GM18511 (cell line): ENCODE measurements at regions not wholly inside any gene's neighbourhood (a gene's known extent, or its start where the extent isn't known, plus 50 kb on each side); places are given as distances from the start of the nearest gene placed in this dataset.

ENCODE experiments used
- ATAC-seq: cut with Tn5 transposase; IDR thresholded peaks from one replicate; pipeline ENCODE4 v1.9.1; 2021; ENCODE audit warnings: mild to moderate bottlenecking, moderate library complexity; ENCODE audit not compliant: unreplicated experiment

DNA sequence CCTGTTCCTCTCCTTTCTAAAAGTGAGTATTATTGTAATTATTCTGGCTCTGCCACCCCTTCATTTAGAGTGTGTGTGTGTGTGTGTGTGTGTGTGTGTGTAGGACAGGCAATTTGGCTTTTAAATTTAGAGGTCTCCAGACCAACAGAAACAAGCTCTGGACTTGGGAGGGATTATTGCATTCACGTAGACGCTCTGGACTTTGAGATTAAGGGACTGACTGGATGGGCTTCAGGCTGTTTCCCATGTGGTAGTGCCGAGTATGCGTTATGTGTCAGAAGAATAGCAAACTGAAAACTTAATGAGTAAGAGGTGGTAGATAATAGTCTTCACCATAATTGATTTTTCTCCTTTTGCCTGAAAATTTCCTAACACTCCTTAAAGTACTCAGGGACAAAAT lies 281.9 kb downstream of the USP25 start:
- no peak for ATAC-seq

DNA sequence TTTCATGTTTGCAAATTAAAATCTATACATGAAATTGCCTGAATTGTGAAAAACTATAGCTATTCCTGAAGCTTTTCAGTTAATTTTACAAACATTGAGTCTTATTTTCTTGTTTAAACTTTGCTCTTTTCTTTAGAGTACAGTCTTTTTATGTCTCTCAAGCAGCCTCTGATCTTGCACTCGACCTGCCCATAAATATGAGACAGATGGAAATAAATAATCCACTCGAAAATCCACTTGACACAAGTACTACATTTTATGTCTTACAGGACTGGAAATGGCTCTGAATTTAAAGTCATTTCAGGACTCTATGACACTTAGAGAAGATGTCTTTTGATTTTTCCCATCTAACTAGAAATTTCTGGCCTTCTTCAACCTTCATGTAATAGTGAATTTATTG lies 283.8 kb downstream of the USP25 start:
- ATAC-seq: no peak

DNA sequence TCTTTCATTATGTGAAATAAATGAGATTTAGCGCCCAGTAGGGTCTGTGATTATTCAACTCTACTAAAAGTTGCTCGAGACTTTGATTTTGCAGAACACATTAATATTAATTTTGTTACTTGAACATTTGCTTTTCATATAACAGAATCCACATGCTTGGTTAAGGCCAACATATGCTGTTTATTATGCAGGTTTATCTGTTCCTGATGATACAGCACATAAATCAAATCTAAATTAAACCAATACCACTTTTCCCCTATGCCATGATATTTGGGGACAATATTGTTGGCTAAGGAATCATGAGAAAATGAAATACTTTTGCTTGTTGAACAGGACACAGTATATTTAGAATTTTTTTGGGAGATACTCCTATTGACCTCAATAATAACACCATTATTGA lies 291.1 kb downstream of the USP25 start:
- no peak for ATAC-seq

DNA sequence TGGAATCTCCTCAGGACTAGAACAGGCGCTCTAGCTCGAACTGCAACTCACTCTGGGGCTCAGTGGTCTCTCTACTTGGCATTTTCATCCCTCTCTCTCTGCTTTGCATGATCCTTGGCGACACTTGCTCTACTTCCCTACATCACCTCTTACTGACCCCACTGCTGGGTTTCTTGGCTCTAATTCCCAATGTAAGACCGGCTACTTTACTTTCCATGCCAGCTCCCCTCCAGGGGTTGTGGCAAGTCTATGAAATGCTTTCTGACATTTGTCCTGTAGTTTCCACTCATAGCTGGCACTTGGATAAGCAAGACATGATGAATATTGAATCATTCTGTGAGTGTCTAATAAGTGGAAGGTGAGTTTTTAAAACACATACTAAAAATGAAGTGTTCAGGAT lies 292.3 kb downstream of the USP25 start:
- ATAC-seq: no peak

DNA sequence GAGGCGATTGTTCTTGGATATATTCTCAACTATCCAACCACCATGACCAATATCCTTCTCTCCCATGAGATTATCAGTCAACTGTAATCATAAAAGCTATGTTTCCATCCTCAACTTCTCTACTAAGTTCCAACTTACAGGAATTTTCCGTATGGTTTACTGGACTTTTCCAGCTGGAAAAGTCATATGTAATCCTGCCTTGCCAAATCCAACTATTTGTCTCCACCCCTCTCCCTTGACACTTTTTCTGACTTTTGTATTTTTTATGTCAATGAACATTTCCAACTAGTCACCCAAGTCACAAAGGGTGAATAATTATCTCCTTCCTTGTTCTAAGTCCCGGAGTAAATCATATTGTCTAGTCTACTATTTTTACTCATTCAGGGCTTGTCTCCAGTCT lies 293.1 kb downstream of the USP25 start:
- no peak for ATAC-seq

DNA sequence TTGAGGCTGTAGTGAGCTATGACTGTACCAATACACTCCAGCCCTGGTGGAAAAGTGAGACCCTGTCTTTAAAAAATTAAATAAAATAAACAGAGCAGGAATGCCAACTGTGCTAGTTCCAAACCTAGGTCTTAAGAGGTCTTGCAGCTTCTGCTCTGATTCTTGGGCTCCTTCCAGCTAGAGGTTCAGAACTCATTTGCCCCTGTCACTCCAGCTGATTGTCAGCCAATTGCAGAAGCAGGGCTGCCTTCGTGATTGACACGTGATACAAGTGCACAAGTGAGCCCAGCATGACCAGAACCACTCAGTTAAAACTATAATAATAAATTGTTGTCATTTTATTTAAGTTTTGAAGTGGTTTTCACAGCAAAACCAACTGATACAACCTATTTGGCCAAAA lies 298.4 kb downstream of the USP25 start:
- no peak for ATAC-seq

DNA sequence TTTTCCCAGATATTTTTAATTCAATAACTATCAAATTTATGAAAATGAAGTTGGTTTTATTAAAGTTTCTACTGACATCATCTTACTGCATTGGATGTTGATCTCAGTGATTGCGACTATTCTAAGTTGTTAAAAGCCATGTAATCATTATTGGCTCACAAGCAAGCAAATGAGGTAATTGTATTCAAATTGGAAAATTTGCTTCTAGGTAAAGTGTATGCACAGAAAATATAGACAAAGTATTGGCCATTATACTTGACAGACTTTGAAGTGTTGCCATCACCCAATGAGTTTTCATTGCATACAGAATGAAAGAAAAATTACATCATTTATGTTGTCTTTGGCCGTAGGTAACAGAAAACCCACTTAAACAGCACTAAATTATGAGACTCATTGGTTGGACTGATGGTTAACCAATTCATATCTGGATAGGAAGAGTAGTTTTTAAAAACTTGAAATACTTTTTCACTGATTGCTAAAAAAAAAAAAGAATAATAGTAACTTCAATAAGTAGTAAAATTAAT lies 299.2 kb downstream of the USP25 start:
- ATAC-seq: no peak

DNA sequence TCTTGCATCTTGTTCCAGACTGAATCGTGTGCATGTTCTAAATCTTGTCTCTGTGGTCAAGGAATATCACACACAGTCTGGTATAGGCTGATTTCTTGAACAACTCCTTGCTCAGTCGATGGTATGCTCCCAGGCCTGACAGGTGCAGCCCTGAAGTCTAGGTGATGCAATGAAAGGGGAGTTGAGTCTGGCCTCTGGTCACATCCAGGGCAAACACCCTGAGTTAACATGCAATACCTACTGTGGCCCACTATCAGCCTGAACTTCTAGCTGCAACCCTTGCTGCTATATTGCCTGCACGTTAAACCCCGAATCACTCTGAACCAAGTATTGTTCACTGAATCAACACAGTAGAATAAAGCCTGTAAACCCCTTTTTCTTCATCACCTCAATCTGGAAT lies 303.4 kb downstream of the USP25 start:
- ATAC-seq: no peak

DNA sequence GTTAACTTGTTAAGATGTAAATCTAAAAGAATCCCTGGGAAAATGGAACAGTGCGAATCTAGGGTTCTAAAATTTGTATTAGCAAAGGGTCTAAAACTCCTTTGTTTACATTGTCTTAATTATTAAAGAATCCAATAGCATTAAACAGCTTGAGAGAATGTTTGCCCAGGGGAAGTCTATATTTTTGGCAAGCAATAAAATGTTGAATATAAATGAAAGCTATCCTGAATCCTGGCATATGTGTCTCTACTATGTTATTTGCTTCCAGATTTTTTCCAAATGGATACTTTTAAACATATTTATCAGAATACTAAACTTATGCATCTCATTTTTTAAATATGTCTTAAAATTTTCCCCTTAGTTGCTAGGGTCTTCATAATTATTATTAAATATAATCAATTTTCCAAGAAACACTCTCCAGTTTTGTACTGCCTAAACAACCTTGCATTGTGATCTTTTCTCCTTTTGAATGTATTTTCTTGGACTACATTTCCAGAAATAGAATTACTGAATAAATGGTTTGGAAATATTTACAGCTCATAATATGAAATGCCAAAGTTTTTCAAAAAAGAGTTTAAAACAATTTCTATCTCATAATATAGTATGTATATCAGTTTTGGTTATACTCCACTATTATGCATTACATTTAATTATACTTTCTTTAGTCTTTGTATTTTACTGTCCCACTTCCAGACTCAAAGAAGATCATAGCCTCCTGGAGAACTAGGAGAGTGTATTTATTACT lies 304.8 kb downstream of the USP25 start:
- ATAC-seq: no peak

DNA sequence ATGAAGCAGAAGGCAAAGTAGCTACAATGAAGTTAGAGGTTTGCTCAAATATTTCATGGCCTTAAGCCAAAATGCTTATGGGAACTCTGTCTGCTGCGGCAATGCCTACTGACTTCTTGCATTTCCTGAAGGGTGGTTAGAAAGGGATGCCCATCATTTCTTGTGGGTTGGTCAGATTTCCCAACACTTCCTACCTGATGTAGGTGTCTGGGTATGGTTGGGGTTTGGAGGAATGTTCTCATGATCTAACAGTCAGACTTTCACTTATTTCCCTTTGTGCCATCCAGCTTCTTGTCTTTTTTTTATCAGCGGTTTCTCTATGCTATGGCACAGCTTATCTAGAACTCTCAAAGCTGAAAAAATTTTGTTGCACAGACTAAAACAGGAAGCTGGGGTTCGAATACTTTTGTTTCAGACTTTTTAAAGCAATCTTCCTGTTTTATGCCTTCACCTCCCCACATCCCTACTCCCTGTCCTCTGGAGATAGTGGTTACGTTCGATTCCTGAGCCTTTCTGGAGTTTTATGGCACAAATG lies 307.7 kb downstream of the USP25 start:
- ATAC-seq: no peak

DNA sequence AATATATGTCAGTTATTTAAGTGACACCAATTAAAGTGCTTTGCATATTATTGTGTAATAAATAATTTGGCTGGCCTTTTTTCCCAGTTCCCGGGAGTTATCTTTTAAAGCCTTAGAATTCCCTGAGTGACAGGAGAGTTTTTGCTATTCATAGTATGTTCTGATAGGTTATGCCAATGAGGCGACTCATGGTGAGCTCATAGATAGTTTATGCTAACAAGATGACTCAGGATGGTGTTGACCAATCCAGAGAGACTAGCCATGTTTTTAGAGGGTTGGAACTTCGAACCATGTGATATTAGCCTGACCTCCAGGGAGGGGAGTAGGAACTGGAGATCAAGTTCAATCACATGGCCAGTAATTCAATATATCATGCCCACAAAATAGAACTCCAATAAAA lies 310.8 kb downstream of the USP25 start:
- ATAC-seq: no peak

DNA sequence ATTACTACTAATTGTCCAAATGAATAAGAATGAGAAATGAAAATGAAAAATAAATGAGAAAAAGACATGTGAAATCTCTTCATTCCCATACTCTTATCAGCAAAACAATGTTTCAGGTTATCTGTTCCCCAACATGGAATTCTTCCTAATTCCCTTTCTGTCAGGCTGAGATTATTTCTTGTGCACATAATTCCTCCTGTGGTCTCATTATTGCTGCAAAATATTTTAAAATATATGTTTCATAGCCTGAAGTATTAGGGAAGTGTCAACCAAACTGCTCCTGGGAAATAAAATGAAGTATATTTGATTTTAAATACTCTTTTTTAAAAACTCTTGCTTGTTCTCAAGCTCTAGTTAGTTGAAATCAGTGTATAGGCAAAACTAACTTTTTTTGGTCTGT lies 314.9 kb downstream of the USP25 start:
- ATAC-seq: no peak

DNA sequence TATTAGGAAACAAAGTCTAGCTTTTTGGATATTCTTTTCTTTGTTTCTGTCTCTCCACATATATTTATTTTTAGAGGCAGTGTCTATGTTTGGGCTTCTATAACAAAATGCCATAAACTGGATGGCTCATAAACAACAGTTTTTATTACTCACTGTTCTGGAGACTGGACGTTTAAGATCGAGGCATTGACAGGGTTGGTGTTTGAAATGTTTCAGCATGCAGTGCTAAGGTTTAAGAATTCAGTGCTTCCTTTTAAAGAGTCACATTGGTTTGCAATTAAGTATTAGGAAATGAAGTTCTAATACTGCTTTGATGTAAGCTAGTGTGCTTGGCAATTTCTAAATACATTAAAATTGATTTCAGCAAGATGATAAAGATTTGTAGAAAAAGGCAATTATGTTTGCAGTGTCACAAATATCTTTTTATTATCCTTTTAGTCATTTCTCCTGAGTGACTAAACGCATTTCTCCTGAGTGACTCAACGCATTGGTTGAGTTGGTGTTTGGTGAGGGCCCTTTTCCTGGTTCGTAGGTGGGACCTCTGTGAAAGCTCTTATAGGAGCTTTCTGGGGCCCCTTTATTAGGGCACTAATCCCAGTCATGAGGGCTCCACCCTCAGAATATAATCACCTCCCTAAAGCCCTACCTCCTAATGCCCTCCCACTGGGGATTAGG lies 317.0 kb downstream of the USP25 start:
- ATAC-seq: no peak

DNA sequence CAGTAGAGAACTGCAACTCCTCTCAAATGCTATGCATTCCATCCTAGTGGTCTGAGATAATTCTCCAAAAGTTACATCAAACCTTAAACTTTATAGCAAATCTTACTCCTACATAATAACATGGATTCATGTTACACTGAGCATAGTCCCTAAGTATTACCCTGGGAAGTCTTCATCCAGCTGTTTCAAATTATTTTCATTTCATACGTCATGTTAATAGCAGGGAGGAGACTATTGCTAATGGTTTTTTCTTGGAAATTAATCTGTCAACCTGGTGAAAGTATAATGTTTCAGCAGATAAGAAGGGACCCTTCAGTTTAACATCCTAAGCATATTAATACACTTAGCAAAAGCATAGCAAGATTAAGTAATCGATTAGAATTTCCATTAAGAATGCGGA lies 318.1 kb downstream of the USP25 start:
- ATAC-seq: no peak

DNA sequence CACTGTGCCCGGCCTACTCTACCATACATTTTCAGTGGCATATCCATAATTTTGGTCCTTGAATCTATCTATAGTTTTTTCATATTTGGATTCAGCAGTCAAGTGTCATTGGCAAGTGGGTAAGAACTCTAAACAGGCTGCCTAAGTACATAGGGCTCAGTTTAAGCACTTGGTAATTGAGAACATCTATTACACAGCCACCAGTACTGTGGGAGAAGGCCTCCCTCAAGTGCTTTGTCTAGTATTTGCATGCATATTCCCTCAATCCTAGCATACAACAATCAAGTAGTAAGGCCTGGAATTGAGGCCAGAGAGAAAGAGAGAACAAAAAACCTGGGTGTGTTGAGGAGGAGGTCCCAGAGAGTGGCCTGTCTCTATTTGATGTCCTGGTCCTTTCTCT lies 325.2 kb downstream of the USP25 start:
- no peak for ATAC-seq

DNA sequence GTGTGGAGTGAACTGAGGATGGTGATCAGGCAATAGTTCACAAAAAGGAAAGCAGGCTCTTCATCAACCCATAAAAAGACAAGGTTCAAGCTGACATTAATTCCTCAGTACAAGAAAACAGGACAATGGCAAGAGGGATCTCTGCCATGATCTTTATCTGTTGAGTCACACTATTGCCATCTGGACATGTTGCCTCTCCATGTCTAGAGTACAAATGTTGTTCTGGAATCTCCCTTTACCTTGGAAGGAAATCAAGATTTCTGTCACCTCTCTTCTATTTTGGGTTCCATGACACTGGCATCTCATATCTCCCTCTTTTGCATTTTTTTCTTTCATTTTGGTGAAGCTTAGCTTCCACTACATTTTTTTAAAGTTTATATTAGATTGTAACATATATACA lies 329.1 kb downstream of the USP25 start:
- no peak for ATAC-seq

DNA sequence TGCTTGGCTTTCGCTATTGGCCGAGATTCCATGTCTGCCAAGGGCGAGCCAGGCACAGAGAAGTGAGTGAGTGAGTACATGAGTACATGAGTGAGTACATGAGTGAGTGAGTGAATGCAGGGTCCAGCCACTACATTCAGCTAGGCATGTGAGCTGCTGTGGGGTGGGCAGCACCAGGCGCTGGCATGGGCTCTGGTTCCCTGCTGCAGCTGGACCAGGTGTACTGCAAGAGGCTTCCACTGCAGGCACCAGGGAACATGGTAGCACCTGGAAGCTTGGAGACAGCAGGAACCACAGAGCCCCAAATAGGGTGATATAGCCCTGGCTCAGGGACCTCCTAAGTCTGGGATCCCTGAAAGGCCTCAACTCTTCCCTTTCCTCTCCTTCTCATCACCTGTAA lies 330.2 kb downstream of the USP25 start:
- ATAC-seq: no peak

DNA sequence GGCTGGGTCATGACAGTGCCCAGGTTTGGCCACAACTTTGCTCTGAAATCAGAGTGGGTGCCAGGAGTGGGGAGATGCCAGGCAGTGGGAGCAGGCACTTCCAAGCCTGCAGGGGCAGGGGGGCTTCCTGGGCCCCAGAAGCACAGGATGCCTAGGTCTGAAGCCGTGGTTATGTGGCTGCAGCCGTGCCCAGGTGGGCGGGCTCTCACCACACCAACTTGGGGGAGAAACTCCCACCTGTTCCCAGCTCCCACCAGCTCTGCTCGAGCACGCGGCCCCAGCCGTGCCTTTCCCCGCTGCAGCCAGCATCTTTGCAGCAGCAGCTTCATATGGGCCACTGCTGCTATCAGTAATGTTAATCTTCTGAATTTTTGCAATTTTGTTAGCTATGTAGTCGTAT lies 331.4 kb downstream of the USP25 start:
- no peak for ATAC-seq

DNA sequence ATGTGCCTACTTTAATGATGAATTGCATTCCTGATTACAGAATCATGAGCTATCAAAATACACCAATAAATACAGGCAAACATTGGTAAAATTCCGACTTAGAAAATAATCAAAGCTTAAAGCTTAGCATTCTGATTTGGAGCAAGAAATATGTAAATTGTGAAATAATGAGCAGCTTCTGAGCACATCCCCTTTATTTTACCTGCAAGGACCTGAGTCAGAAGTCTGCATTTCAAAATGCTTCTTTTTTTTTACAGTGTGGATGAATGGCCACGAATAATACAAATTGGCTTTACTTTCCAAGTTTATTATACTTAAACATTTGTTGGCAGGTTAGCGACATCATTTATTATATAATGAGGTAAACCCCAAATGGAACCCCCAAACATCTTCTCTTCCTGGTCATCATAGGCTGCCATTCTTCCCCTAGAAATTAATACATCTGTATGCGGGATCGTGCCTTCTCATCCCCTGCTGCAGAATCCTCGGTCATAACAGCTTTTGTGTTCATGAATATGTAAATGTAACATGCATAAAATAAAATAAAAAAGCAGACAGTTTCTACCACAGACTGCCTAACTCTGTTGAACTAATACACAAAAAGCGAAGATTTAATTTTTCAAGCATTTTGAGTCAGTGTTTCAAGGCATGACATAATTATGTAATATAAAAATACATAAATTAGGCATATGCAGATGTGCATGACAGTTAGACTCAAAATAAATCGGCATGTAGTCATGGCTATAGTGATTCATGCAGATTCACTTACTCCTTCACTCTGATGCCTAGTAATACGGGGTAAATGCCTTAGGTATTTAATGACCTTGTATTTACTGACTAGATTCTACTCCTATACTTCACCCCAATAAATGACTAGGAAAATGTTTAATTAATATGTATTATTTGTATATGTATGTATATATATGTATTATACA lies 339.7 kb downstream of the USP25 start:
- no peak for ATAC-seq

DNA sequence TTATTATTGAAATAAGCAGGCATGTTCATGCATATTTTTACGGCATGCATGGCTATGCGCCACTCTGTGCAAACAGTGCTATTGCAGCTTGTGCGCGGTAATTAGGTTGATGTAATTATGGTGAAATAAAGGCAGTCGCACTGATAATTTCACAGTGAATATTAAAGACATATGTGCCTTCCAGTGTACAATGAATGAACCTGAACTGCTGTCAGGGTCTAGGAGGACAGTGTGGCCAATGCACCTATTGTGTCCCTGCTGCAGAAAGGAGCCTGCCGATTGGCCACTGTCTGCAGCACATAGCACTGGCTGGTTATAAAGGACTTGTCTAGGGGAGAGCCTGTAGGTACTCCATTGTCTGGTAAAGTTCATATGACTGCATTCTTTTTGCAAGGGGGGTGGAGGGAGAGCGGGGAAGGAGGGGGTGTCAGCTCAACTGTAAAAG lies 340.4 kb downstream of the USP25 start:
- no peak for ATAC-seq

DNA sequence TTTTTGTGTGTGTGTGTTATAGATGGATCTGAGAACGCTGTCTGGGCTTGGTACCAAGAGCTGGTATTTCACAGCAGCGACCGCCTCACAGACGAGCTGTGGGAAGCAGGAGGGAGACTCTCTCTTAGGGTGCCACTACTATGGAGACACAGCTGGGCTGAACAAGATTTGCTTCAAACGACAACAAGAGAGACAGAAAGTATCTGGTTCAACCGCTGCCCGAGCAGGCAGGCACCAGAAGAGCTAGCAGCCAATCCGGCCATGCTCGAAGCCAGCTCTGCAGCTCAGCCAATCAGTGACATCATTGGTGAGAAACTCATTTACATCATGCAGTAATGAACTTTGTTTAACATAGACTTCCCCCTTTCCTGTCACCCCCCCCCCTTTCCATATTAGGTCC lies 341.3 kb downstream of the USP25 start:
- ATAC-seq: no peak
